GM19397 (cell line): ENCODE measurements at regions not wholly inside any gene's neighbourhood (a gene's known extent, or its start where the extent isn't known, plus 50 kb on each side); places are given as distances from the start of the nearest gene placed in this dataset.

ENCODE experiments used
- ATAC-seq: cut with Tn5 transposase; IDR thresholded peaks from one replicate; pipeline ENCODE4 v1.9.1; 2021; ENCODE audit warnings: mild to moderate bottlenecking, moderate library complexity; ENCODE audit not compliant: unreplicated experiment

DNA sequence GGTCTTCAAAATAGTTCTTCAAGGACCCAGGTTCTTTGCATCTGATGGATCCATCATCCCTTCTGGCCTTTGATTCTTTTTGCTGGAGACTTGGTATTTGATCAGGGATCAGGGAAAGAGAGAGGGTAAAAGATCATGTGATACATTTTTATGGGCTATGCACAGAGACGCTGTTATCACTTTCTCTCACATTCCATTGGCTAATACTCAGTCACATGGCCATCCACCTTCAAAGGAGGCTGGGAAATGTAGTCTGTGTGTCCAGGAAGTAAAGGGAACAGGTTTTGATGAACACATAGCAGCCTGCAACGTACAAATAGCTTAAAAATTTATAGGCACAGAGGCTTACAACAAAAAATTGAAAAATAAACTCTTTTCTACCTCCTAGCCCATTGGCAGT is 629.6 kb upstream of the FANCL start:
- no peak for ATAC-seq

DNA sequence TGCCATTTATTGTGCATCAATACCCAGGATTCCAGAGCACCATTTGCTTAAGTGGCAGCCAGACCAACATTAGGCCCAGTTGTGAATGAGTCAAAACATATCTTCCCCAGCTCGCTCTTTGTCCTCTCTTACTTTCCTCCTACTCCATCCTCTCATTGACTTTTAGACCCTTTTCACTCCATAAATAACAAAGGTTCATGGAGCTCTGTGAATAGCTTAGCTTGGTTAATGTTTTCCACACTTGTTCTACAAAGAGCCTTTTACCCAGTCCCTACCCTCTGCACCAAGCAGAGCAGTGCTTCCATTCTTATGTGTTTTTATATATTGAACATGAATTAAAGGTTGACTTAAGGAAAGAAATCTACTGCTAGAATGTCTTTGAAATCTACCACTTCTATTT is 625.8 kb upstream of the FANCL start:
- ATAC-seq, result no peak

DNA sequence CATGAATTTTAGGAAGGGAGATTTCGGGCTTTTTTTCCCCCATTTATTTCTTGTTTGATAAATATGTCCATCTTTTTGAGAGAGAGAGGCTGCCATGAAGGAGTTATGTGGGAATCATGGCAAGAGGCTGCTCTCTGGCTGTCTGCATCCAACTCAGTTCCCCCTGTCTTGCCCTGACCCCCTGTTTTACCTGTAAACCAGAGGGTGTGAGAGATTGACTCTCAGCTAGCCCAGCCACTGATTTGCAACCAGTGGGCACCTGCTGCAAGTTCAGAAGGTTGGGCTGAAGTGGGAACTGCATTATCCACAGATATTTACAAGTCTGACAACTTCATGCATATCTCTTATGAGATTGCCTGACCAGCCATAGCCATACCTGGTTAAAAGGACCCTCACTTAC is 625.4 kb upstream of the FANCL start:
- ATAC-seq, result no peak

DNA sequence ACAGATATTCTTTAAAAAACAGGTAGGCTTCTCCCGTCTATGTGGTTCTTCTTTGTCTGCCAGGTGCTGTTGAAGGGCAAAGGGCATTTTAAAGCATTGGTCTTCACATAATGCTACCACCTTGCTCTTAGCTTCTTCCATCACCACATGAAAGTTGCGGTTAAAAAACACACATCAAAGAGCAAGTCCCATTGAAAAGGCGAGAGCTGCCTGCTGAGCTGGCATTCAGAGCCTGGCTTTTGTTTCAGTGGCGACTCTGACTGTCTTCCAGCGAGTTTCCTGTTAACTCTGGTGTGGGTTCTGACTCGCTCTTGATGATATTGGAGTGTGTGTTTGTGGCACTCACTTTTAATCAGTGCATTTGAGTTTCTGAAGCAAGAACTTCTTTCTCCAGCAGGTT is 624.9 kb upstream of the FANCL start:
- ATAC-seq, result no peak

DNA sequence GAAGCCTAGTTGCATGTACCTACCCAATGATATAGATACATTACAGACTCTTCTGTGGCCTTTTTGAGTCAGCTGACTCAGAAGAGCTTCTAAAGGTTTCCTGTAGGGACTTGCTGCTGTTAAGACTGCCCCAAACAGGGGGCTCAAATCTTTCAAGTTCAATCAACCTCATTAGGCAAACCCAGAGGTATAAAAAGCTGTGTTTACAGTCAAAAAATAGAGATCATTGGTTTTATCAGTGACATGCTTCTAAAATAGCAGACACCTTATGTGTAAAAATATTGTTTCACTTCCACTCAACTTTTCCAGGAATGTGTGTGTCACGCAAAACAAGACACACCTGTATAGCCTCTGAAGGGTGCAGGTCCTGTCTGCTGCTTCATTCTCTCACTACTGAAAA is 624.3 kb upstream of the FANCL start:
- ATAC-seq, result peak; percentile 66

DNA sequence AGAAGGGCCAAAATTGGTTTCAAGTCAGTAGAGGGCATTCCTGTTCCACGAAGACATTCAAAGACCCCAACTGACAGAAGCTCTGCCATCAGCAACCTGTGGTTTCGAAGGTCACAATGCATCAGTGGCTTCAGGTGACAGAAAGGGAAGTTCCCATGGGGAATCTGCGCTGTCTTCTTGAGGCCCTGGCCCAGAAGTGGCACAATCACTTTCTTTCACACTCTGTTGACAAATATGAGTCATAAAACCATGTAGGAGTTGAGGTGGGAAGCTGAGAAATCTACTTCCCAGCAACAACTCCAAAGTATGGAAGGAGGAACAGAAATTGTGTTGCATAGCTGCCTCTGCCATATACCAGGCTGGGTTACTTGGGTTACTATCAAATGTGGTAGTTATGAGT is 621.1 kb upstream of the FANCL start:
- ATAC-seq, result peak; percentile 67

DNA sequence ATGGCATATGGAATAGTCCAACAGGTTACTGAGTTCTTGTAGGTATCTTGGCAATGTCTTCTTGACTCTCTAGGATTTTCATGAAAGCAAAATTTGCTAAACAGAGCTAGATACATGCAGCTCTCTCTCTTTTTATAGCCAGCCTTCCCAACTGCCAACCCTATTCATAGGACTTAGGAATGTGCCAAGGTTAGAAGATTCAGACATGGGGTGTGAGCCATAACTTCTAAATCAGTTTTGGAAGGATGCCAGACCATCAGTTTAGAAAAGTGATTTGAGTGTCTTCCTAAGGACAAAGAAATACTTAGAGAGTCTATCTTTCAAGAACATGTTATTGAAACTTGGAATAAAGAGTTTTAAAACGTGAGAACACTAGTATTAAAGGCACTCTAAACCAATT is 619.5 kb upstream of the FANCL start:
- ATAC-seq, result no peak

DNA sequence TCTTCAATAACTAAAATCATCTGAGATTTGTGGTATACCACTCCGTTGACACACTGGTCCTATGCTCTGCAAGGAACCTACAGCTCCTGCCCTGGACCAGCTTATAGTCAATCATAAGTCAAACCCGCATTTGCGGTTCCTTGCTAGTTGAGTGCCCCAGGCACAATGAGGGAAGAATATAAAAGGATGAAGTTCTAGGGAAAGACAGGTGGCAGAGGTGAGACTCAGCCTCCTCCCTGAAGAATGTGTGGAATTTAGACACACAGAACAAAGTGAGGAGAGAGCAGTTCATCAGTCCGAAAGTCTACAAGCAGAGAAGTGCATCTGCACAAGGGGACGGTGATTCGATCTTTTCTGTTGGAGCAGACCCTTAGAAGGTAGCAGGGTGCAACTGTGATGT is 615.0 kb upstream of the FANCL start:
- ATAC-seq, result no peak

DNA sequence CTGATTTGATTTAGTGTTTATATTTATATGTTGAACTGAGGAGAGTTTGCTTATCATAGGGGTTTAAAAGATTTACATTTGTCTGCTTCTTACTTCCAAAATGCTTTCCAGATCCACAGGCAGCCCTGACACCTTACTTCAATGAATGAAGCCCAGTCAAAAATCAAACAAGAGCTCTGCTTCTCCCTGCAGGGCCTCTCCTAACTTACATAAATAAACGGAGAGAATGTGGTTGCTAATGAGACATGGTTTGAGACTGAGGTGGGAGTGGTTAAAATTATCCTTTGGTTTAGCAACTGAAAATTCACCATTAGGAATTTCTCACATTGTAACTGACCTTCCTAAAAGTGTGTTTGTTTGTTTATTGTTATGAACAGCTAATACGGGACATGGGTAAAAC is 612.3 kb upstream of the FANCL start:
- no peak for ATAC-seq

DNA sequence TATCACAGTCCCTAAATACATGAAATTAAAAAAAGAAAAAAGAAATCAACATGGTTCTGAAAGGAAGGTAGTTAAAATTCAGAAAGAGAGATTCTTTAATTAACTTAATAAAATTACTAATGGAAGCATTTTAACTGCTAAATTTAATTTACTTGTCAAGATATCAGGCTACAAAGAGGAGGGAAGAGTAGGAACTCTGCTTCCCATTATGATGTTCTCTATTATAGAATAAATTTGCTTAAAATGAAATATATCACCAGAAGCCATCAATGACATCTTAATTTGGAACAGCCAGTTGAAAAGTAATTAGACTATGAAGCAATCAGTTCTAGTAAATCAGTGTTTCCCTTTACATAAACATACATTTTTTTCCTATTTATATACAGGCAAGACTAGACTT is 611.8 kb upstream of the FANCL start:
- no peak for ATAC-seq

DNA sequence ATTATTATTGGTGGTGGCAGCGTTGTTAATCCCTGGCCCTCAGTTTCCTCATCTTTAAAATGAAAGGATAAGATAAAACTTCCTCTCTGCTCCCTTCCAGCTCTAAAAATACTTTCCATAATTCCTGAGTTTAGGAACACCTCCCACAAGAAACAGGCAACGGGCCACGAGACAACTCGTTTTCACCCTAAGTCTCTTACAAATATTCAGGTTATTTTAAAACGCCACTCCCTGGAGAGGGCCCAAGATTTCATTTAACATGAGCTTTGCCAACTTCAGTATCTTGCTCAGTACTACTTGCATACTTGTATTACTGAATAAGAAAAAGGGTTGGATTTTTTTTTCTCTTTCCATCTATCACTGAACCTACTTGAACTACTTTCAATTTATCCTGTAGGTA is 611.1 kb upstream of the FANCL start:
- no peak for ATAC-seq

DNA sequence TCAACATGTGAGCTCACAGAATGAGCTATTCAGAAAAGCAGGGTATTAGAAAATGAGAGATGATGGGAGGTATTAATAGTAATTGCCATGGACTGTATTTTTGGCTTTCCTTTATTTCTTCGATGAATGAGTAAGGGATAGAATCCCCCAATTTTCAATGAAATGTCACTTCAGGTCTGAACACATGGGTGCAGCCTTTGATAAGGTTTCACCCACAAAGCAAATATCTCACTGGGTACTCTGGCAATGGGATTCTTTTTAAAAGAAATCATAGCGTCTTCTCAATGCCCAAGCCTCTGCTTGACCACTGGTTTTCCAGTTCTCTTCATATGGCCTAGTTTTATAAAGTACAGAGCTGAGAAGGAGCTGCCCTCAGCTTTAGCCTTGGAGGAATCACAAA is 610.5 kb upstream of the FANCL start:
- ATAC-seq, result no peak

DNA sequence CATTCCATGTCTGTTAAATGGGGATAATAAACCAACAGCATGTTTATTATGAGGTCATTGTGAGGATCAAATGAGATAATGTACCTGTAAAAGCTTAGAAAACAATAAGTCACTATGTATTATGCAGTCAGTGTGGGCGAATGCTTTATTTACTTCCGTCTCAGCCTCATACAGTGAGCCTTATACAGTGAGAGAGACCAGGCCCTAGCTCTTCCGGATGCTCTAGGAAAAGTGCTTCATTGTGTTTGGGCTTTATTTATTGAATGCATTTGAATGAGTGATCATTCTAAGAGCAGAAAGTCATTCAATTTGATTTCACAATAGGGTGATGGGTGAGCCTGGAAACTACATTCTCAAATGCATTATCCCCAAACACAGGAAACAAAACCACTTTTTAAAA is 603.9 kb upstream of the FANCL start:
- ATAC-seq, result no peak

DNA sequence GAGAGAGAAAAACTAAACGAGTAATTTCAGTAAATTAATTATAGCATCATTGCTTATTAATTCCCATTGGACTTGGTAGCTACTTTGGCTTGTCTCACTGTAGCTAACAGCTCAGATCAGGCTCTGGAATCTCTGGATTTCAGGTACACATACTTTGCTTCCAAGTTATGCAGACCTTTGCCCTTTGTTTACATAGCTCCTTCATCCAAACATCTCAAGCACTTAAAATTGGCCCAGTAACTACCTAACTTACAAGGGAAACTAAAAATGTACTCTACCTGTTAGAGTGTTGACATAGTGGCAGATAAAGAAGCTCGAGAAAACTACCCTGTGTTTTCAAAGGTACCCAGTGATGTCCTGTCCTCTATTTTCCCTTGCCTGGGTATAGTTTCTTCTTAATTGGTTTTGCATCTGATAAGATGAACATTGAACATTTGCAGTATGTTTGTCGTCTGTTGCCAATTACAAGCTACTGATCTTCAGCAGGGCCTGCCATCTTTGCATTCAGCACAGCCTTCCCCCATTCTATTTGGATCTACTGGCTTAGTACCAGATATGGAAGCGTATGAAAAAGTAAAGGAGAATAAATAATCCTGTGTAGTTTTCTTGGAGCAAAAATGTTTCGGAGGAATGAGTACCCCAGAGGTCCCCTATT is 601.5 kb upstream of the FANCL start:
- ATAC-seq, result no peak

DNA sequence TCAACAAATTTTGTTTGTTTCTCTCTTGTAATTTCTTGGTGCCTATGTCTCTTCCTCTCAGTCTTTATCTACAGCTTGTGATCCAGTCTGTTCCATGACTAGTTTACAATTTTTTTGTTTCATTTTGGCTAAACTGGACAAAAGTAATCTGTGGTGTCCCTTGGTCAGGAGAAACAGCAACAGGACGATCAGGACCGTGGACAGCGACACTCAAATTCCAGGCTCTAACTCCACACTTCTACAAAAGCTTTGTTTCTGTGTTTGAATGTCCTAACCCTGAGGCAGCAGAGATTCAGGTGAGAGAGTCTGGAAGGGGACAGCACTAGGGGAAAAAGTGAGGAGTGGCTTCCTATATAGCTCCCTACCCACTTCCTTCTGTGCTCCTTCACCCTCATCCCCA is 593.3 kb upstream of the FANCL start:
- no peak for ATAC-seq

DNA sequence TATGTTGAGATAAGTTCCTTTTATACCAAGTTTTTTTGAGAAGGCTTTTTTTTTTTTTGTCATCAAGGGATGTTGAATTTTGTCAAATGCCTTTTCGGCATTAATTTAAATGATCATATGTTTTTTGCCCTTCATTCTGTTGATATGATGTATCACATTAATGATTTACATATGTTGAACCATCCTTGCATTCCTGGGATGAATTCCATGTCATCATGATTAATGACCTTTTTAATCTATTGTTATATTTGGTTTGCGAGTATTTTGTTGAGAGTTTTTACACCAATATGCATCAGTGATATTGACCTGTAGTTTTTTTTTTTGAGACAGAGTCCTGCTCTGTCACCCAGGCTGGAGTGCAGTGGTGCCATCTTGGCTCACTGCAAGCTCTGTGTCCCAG is 585.7 kb upstream of the FANCL start:
- ATAC-seq, result no peak

DNA sequence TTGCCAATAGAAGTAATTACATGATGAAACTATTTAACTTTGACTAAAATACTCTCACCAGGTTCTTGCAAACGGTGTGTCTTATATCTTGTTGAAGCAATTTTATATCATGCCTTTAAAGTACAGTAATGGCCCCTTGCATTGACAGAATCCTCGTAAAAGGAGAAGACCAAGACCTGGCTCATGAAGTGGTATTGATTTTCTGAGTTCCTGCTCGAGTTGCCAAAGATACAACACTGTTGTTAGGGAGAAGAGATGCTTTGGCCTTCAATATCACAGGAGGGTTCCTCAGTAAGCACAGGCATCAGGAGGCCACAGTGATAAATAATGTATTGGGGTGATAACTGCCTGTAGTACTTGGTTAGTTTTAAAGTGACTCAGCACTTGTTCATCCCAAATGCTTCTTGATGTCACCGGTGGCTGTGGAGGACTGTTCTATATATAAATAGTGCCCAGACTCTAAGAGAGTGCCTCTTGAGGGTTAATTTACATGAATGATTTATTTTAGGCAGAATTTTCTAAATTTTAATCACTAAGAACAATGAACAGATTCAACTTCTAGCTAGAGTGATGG is 571.7 kb upstream of the FANCL start:
- no peak for ATAC-seq

DNA sequence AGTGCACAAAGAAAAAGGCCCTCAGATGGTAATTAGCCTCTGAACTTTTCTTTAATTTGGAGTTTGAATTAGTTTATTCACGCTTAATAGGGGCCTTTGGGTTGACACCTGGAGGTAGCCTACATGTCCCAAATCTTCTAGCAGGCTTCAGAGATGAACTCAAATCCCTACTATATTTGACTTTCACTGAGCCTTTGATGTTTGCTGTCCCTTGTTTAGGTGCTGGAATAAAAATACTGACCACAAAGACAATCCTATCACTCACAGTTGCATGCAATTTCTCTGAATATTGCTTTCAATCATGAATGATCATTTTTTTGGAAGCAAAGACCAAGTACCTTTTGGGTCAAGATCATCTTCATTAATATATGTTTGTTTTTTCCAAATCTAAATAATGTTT is 564.0 kb upstream of the FANCL start:
- no peak for ATAC-seq

DNA sequence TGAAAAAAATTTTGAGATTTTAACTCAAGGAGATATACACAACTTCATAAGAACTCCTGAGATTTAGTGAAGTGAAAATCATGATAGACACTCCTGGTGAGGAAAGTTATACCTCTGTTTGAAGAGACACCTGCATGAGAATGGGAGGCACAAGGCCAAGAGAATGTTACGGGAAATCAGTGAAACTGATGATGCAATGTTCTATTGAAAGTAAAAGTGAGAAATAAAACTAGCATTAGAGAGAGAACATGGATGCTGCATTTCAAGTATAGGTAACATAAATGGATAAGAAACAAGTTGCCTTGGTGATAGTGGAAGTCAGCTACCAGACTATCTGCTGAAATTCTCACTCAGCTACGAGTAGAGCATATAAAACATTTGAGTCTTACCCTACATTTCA is 562.1 kb upstream of the FANCL start:
- no peak for ATAC-seq

DNA sequence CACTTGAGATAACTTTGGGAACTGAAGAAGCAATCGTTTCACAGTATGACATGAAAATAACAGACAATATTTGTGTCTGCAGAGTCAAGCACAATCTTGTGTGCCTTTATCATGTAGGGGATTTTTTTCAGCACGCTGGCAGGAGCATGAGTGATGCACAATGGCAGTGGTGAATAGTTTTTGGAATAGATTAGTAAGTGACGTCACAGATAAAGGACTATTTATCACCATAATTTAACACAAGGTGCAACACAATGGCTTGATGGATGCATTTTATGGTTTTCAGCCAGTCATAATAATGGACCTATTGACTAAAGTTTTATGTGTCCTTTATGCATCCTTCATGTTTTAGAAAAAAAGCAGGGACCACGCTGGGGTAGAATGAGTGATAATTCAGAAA is 559.8 kb upstream of the FANCL start:
- no peak for ATAC-seq

DNA sequence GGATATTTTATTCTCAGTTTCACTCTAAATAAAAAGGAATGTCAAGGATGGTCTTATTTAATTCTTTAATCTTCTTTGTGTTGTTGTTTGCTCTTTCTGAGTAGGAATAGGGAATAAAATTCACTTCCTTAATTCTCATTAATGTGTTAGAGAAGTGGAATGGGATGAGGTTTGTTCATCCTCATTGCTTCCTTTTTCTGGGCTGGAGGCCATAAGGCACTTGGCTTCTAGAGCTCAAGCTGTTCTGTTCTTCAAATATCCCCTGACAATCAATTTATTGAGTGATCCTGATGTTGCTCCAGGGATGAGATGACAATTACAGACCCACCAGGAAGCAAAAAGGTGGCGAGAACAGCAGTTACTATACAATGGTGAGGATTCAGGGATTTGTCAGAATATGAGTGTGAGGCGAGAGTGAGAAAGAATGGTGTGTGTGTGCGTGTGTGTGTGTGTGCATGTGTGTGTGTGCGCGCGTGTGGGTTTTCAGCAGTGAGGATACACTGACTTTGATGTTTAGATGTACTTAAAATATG is 557.6 kb upstream of the FANCL start:
- ATAC-seq, result no peak

DNA sequence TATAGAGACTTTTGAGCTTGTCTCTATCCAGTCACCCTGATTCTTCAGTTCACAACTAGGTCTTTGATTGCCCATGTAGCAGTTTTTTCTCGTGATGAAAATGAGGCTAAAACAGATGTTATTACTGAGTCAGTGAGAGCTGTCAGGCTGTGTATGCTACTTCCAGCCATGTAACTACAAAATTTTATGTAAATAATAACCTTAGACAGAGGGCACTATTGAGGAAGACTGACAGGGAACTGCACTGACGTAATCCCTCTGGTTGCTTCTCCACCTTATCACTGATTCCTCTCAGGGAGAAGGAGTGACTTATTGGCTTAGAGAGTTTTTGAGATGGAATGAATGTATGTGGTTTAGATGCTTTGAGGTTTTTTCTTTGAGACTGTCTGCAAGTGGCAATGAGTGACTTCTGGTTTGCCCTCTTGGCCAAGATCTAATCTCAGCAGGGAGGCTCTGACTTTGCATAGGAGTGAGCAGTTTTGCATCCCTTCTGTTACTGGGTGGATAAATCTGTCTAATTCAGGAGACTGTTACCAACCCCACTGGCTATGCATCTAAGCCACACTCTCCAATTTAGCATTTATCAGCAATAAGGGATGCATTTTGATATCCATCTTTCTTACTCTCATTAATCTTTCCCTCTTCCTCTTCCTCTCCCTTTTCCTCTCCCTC is 555.2 kb upstream of the FANCL start:
- ATAC-seq, result no peak

DNA sequence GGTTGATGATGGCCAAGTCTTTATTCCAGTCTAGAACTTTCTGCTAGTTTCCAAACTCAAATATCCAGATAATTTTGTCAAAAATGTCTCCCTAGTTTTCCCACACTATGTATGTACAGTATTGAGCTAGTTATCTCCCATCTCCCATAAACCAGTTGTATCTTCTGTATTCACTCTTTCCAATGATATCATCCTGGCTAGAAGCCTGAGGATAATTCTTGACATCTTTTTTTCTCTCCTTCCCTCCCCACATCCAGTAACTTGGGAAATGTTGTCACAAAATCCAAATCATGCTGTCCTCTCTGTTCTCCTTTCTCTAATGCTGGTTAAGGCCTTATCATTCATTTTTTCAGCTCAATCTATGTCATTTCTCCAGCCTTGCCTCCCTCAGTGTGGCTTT is 553.8 kb upstream of the FANCL start:
- ATAC-seq, result no peak
